Esophagus squamous epithelium (tissue), 5 donors: ENCODE measurements at regions not wholly inside any gene's neighbourhood (a gene's known extent, or its start where the extent isn't known, plus 50 kb on each side); places are given as distances from the start of the nearest gene placed in this dataset.

Experiments
- DNase-seq: peaks from one replicate; lab custom pipeline; 2025; lab: John Stamatoyannopoulos, UW
- H3K27ac ChIP-seq, 4 donors: fragments of 200-600 bp; sonication (generic); one replicate each; pipeline ENCODE4 v1.5.1; 2016 to 2019; ENCODE audit warnings: mild to moderate bottlenecking in 1 of 4
- H3K27me3 ChIP-seq, 4 donors: fragments of 200-600 bp; sonication (generic); 1 replicate in 3 of 4; 2 replicates in 1 of 4; pipeline versions ENCODE4 v1.5.1 to v1.6.0; 2017 to 2021; ENCODE audit warnings: antibody characterized with exemption in 1 of 4
- H3K36me3 ChIP-seq, 3 donors: fragments of 200-600 bp; sonication (generic); one replicate each; pipeline ENCODE4 v1.5.1; 2016 to 2019
- H3K4me1 ChIP-seq, 3 donors: fragments of 200-600 bp; sonication (generic); one replicate each; pipeline ENCODE4 v1.5.1; 2017 to 2019
- H3K4me3 ChIP-seq, 4 donors: fragments of 200-600 bp; sonication (generic); 1 replicate in 3 of 4; 2 replicates in 1 of 4; pipeline ENCODE4 v1.5.1; 2016 to 2019; ENCODE audit warnings: mild to moderate bottlenecking in 2 of 4, moderate library complexity in 1 of 4
- H3K9me3 ChIP-seq, 3 donors: fragments of 200-600 bp; sonication (generic); one replicate each; pipeline ENCODE4 v1.5.1; 2016 to 2019
- POLR2A ChIP-seq, 4 donors: fragments of 450-650 bp; IDR thresholded peaks; one replicate each; pipeline ENCODE4 v1.6.1; 2017; ENCODE audit warnings: antibody characterized with exemption in 4 of 4, mild to moderate bottlenecking in 4 of 4, moderate library complexity in 3 of 4
- WGBS, 2 donors: methylation state at CpG; one replicate each; pipeline ENCODE4 v1.1.5; 2018; 5-methylcytosine and 5-hydroxymethylcytosine counted together
- intact Hi-C: fragments of 100-400 bp; cut with DNase I; formaldehyde crosslinking; loops from one replicate; pipeline ENCODE4 v1.15.0; 2022
- TF ChIP-seq, protein P1 (sequence below), 6 experiments: fragments of 450-650 bp in 4 of 6; fragments of 200-600 bp in 2 of 6; sonication (generic) in 2 of 6; IDR thresholded peaks; one replicate each; pipeline ENCODE4 v1.5.1; 2016 to 2019; ENCODE audit warnings: antibody characterized with exemption in 6 of 6, mild to moderate bottlenecking in 4 of 6, moderate library complexity in 4 of 6
- donor health status: DM: yes; HTN: yes; CAD: no.

DNA sequence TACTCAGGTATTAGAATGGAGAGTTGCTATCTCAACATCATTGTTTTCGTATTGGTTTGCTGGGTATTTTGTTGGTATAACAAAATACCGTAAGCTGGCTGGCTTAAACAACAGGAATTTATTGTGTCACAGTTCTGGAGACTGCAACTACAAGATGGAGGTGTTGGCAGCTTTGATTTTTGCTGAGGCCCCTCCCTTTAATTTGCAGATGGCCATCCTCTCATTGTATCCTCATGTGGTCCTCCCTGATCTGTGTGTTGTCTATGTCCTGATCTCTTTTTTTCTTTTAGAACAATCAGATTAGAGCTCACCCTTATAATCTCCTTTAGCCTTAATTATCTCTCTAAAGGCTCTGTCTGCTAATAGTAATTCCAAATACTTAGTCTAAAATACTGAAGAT lies 299.8 kb upstream of the GOLIM4 start:
- 71 to 82% methylated on average over 2 of the region's 2 CpGs for WGBS, 2 donors
- intact Hi-C loops, result no loop called here
- H3K9me3 ChIP-seq, result no peaks in the 10 kb centered on the region
- H3K27ac ChIP-seq, result no peak overlapping the region
- no peaks in the 10 kb centered on the region for H3K27me3 ChIP-seq
- no peaks in the 10 kb centered on the region for H3K4me1 ChIP-seq
- no peak for DNase-seq
- no peaks in the 10 kb centered on the region for H3K36me3 ChIP-seq
- no peak overlapping the region for H3K4me3 ChIP-seq
- no peak for TF ChIP-seq POLR2A (IDR thresholded peaks at IDR 0.05)
- TF ChIP-seq, protein P1, sequence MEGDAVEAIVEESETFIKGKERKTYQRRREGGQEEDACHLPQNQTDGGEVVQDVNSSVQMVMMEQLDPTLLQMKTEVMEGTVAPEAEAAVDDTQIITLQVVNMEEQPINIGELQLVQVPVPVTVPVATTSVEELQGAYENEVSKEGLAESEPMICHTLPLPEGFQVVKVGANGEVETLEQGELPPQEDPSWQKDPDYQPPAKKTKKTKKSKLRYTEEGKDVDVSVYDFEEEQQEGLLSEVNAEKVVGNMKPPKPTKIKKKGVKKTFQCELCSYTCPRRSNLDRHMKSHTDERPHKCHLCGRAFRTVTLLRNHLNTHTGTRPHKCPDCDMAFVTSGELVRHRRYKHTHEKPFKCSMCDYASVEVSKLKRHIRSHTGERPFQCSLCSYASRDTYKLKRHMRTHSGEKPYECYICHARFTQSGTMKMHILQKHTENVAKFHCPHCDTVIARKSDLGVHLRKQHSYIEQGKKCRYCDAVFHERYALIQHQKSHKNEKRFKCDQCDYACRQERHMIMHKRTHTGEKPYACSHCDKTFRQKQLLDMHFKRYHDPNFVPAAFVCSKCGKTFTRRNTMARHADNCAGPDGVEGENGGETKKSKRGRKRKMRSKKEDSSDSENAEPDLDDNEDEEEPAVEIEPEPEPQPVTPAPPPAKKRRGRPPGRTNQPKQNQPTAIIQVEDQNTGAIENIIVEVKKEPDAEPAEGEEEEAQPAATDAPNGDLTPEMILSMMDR (IDR thresholded peaks at IDR 0.05), result no peak

DNA sequence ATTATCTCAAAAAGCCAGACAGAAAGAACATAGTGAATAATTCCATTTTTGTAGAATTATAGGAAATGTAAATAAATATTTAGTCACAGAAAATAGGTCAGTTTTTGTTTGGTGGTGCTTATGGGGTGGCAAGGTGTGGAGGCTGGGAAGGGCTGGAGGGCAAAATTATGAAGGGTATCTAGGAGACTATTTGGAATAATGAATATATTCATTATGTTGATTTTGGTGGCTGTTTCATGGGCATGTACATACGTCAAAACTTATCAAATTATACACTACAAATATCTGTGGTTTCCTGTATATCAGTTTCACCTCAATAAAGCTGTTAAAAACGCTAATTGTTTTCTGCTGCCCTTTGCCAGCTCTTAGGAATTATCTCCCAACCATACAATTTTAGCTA lies 298.7 kb upstream of the GOLIM4 start:
- no peak for DNase-seq
- no peaks in the 10 kb centered on the region for H3K36me3 ChIP-seq
- no peak overlapping the region for H3K27ac ChIP-seq
- 61 to 72% methylated on average over 2 of the region's 2 CpGs for WGBS, 2 donors
- H3K9me3 ChIP-seq, result no peaks in the 10 kb centered on the region
- H3K27me3 ChIP-seq, result no peaks in the 10 kb centered on the region
- no peak overlapping the region for H3K4me3 ChIP-seq
- no peak for TF ChIP-seq POLR2A (IDR thresholded peaks at IDR 0.05)
- TF ChIP-seq, protein P1 (IDR thresholded peaks at IDR 0.05), result no peak
- intact Hi-C loops, result no loop called here
- H3K4me1 ChIP-seq, result no peaks in the 10 kb centered on the region

DNA sequence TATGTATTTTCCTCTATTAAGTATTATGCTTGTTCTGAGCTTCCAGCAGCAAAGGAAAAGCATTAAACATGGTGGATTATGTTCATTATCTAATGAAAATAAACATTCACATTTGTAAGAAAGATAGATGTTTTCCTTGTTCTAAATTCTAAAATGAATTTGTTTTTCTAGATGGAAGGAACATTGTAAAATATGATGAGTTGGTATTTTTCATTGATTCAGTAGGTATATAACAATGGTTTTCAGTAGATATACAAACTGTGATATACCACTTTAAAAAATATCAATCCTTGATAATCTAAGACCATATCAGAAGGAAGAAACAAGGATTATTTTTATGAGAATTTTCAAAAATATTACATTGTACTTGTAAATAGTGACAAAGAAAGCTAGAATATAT lies 290.6 kb upstream of the GOLIM4 start:
- no peak overlapping the region for H3K4me3 ChIP-seq
- no peak for DNase-seq

DNA sequence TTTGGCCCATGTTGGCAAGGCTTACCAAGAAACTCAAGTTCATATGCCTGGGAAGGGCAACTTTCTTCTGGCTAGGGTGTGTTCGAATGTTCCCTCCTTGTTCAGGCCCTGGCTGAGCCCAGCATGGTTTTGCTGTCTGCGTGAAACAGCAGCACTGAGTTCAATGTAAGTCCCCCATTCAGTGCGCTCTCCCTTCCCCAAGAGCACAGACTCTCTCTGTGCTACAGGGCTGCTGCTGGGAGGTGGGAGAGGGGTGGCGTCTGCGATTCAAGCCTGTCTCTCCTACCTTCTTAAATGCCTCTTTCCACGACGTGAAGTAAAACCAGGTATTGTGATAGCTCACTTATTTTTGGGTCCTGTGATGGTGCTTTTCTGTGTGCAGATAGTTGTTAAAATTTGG lies 289.3 kb upstream of the GOLIM4 start:
- TF ChIP-seq, protein P1 (IDR thresholded peaks at IDR 0.05), result no peak
- no peak for TF ChIP-seq POLR2A (IDR thresholded peaks at IDR 0.05)
- WGBS, 2 donors, result 70 to 80% methylated on average over 6 of the region's 7 CpGs
- no peak overlapping the region for H3K27ac ChIP-seq

More for the DNA sequence above, 290.6 kb upstream of the GOLIM4 start:
- no peaks in the 10 kb centered on the region for H3K9me3 ChIP-seq
- no peaks in the 10 kb centered on the region for H3K36me3 ChIP-seq
- H3K27ac ChIP-seq, result no peak overlapping the region
- no peaks in the 10 kb centered on the region for H3K4me1 ChIP-seq
- intact Hi-C loops, result no loop called here
- no peak for TF ChIP-seq POLR2A (IDR thresholded peaks at IDR 0.05)
- TF ChIP-seq, protein P1 (IDR thresholded peaks at IDR 0.05), result no peak
- H3K27me3 ChIP-seq, result no peaks in the 10 kb centered on the region

DNA sequence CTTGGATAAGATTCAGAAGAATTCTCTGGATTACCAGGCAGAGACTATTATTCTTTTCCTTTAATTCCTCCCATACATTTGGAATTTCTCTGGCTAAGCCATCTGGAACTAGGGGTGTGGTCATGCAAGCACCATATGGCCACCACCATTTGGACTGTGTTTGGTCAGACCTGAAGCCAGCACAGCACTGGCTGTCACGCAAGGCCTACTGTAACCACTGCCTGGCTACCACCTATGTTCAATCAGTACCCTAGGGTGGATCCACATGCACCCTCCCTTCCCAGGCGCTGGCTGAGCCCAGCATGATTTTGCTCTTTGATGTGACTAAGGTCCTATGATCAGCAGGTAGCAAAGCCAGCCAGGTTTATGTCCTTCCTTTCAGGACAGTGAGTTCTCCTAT lies 287.8 kb upstream of the GOLIM4 start:
- no peak for TF ChIP-seq POLR2A (IDR thresholded peaks at IDR 0.05)
- TF ChIP-seq, protein P1 (IDR thresholded peaks at IDR 0.05), result no peak
- Histone ChIP-seq H3K4me1 (no peaks in the 10 kb centered on the region), H3K27ac (no peak overlapping the region), H3K36me3 (no peaks in the 10 kb centered on the region), H3K27me3 (no peaks in the 10 kb centered on the region), H3K4me3 (no peak overlapping the region), H3K9me3 (no peaks in the 10 kb centered on the region)
- WGBS, 2 donors, result 75% methylated on average over 2 of the region's 2 CpGs; no CpG with 5 or more reads in 1 of the 2 donors
- intact Hi-C loops, result no loop called here
- no peak for DNase-seq

More for the DNA sequence above, 289.3 kb upstream of the GOLIM4 start:
- intact Hi-C loops, result no loop called here
- Histone ChIP-seq H3K4me3 (no peak overlapping the region), H3K27me3 (no peaks in the 10 kb centered on the region), H3K4me1 (no peaks in the 10 kb centered on the region), H3K36me3 (no peaks in the 10 kb centered on the region), H3K9me3 (no peaks in the 10 kb centered on the region)
- DNase-seq, result no peak
